GM21619 (cell line): ENCODE measurements at regions not wholly inside any gene's neighbourhood (a gene's known extent, or its start where the extent isn't known, plus 50 kb on each side); places are given as distances from the start of the nearest gene placed in this dataset.
"Not testable (repeated sequence)": the region's sequence is repeated elsewhere in the genome, so short reads cannot be mapped to it uniquely, and the experiment has no call there.

Experiments
- ATAC-seq: cut with Tn5 transposase; IDR thresholded peaks from one replicate; pipeline ENCODE4 v1.9.1; 2021; ENCODE audit not compliant: unreplicated experiment

- no peak for ATAC-seq
These were observed 170.5 kb upstream of the KLF6 start for GRCh38 chr10:3955493-3955892.

DNA sequence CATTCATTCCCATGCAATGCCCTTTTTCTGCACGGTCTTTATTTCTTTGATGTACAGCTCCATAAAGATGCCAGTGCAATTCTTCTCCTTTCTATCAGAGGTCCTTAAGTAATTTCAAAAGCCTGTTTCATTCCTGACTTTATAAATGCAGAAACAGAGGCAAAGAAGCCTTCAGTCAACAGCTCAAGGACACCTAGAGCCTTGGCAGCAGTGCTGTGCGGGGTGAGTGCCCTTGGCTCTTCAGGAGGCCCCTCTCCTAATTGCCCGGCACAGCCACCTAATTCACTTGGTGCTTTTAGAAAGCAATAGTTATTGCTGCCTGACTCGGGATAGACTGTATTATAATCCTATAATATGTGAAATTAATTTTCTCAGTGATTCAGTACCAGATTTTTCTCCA is 169.6 kb upstream of the KLF6 start:
- ATAC-seq: no peak

- not testable (repeated sequence) for ATAC-seq
These were observed 169.0 kb upstream of the KLF6 start for GRCh38 chr10:3954007-3954406.

DNA sequence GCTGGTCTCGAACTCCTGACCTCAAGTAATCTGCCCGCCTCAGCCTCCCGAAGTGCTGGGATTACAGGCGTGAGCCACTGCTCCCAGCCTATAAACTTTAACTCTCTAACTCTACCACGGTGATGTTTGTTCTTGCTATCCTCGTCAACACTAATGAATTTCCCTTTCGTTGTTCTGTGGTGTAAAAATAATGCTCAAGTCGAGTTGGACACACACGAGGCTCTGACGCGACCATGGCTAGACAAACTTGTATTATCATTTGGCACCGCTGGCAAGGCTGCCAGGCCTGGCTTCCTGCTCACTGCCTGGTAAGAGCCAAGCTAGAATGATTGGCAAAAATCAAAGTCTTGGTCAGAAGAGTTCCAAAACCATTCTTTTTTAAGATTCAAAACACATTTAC is 167.0 kb upstream of the KLF6 start:
- ATAC-seq: no peak

DNA sequence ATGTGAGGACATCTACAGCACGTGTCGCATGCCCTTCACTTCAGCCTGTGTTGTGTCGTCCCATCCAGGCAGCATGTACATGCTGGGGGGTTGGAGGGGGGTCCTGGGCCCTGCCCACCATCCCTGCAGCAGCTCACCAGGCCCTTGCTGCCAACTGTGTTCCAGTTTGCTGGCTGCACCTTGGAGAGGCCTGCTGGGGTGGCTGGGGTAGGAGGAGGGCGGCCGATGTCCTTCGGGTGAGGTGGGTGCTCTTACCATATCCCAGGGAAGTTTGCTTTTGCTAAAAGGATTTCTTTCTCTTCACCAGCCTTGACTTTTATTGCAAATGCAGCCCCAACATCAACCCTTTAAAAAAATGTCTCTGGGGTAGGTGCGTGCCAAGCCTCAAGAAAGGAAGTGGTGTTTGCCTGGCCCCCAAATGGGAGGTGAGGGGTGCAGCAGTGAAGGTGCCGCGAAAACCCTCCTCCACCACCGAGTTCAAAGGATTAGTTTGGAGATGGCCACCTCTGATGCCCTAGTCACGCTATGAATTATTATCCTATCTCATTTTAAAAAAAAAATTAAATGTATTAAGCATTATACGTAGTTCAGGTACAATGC is 165.8 kb upstream of the KLF6 start:
- no peak for ATAC-seq

DNA sequence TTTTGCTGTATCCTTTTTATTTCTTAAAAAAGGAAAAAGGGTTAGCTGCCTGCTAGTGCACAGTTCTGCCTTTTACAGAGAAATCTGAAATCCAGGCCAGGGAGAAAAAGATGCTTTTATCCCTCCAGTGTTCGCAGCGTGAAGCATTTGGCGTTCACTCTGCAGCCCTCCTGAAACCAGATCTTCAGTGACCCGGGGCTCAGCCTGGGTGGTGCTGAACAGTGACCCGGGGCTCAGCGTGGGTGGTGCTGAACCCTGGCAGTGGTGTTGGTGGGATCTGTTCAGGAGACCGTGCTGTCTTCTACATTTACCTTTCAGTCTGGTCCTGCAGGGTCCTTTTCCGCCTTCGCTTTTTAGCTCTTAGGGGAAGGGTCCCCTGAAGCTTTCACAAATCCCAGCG is 164.7 kb upstream of the KLF6 start:
- no peak for ATAC-seq

DNA sequence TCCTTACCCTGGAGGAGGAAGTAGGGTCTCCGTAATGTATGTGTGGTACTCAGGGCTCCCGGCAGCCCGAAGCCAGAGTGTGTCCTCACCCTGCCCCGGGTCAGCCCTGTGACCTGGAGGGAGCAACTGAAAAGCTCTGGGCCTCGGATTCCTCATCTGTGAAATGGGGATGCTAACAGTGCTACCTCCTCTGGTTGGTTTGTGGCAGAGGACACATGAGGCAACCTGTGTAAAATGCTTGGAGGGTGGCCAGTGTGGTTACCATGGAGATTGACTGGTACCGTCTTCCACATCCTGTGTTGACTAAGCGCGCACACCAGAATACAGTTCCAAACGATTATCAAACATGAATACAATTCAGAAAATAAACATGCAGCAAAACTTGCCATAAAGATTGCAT is 163.8 kb upstream of the KLF6 start:
- no peak for ATAC-seq

GRCh38 chr10:3946234-3947229 is 161.5 kb upstream of the KLF6 start:
- no peak for ATAC-seq

DNA sequence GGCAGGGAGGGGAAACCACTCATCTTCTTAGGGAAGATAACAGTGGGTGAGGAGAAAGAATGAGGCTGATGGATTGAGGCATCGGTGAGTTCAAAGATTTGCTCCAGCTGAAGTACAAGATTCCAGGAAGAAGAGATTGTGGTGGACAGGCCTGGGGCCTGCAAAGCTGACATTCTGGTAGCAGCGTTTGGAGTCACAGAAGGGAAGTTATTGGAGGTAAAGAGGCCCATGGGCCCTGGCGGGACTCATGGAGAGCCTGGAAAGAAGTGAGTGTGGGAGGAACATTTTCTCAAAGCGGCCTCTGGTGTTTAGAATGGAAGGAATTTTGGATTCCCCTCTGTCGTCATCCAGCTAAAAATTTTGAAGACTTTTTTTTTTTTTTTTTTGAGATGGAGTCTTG is 160.0 kb upstream of the KLF6 start:
- no peak for ATAC-seq

DNA sequence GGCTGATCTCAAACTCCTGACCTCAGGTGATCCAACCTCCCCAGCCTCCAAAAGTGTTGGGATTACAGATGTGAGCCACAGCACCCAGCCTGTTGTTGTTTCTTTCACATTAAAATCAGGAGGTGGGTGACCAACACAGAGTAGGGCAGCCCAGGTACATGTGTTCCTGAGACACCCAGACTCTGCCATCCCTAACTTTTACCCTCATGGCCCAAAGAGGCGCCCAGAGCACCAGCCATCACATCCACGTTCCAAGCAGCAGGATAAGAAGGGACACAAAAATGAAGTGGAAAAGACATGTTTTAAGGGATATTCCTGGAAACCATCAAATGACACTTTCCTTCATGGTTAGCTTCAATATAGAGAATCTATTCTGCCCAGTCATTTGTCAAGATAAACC is 159.6 kb upstream of the KLF6 start:
- no peak for ATAC-seq

GRCh38 chr10:3943695-3944257 is 158.8 kb upstream of the KLF6 start:
- no peak for ATAC-seq

GRCh38 chr10:3942937-3943489 is 158.0 kb upstream of the KLF6 start:
- ATAC-seq: no peak

DNA sequence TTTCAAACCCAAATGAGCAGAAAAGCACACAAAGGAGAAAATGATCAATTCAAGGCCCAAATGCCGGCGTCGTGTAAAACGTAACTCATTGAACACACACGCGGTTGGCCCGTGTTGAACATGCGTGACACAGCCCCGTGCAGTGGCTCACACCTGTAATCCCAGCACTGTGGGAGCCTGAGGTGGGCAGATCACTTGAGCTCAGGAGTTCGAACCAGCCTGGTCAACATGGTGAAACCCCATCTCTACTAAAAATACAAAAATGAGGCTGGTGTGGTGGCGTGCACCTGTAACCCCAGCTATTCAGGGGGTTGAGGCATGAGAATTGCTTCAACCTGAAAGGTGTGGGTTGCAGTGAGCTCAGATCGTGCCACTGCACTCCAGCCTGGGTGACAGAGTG is 156.7 kb upstream of the KLF6 start:
- no peak for ATAC-seq

DNA sequence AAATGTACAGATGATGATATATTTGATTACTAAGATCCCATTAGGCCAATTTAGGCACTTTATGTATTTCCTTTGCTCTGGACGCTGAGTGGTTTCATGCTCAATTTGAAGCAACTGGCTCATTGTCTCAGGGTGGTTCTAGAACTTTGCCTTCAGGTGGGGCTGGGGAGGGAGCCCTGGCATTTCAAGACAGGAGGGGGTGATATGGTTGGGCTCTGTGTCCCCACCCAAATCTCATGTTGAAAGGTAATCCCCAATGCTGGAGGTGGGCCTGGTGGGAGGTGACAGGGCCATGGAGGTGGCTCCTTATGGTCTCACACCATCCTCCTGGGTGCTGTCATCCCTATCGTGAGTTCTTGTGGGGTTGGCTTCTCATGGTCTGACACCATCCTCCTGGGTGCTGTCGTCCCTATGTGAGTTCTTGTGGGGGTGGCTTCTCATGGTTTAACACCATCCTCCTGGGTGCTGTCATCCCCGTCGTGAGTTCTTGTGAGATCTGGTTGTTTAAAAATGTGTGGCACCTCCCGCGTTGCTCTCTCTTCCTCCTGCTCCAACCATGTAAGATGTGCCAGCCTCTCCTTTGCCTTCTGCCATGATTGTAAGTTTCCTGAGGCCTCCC is 151.5 kb upstream of the KLF6 start:
- no peak for ATAC-seq

DNA sequence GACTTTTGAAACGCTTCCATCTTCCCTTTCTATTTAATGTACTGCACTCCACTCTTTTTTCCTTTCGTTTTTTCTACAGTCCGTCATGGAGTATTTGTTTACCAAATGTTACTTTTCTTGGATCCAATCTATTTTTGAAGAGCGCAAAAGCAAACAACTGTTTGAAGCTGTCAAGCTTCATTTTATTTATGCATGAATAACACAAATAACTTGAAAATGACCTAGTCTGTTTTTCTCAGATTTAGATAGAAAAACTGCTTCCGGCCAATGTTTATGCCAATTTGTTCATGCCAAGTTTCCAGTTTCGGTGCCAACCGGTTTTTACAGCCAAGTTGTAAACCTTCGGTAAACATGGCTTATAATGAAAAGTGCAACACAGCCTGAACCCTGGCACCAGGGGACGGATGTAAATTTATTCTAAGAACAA is 150.9 kb upstream of the KLF6 start:
- ATAC-seq: no peak

DNA sequence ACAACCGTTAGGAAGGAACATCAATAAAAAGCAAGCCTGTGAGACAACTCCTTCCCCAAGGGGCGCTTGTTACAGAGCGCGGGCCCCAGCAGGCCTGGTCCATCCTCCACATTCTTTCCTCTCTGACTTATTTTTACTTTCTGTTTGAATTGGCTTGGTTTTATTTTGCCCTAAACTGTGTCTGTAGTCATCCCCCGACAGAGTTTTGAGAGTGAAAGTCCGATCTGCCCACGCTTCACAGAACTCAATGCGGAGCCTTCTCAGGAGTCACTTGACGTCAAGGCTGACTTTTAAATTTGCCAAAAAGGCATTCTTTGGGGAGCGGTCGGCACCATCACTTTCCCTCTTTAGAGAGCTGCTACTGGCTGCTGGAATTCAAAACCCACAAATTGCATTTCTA is 150.1 kb upstream of the KLF6 start:
- ATAC-seq: peak; percentile 99

DNA sequence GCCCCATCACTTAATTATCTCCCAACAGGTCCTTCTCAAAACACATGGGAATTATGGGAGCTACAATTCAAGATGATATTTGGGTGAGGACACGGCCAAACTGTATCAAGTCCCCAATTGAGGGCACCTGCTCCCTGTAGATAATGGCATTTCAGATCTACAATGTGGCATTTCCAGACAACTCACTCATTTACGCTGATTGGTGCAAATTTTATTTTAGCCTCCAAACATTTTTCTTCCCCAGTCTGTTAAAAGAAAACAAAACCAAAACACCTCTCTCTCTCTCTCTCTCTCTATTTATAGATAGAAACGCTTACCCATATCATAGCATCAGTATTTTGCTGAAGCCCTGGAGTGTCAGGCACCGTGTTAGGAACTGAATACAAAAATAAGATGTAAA is 148.7 kb upstream of the KLF6 start:
- no peak for ATAC-seq

GRCh38 chr10:3932597-3933375 is 147.8 kb upstream of the KLF6 start:
- no peak for ATAC-seq

GRCh38 chr10:3931901-3932300 is 146.9 kb upstream of the KLF6 start:
- no peak for ATAC-seq

DNA sequence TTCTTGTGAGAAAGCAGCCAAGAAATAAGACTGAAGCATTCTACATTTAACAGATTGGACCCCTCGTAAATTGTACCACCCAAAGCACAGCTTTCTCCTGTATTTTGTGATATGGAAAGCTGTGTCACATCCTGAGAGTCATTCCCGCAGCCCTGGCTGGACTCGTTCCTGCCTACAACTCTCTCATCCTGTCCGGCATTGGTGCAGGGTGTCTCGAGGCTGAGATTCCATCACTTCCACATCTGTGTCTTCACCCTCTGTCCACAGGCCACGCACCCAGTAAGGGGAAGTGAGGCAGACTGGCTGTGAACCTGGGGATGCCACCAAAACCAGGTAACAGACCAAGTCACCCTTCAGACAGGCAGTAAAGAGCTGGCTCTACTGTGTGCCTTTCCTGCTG is 146.2 kb upstream of the KLF6 start:
- no peak for ATAC-seq

DNA sequence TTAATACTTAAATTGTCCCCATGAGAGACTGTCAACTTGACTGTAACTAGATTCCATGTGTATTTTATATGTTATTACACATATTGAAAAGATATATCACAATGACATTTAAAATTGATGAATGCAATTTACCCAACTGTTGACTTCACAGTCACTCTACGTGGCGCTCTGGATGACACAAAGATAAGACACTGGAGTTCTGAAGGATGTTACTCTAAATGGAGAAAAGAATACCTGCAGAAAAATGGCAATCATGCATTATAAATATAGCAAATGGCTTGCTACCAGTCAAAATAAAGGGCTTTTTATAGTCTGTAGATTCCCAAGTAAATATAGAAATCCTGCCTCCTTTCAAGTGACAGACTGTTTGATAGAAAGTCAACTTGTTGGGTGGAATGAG is 143.6 kb upstream of the KLF6 start:
- no peak for ATAC-seq
